Endodermal cell (in vitro differentiated cells): ENCODE measurements at regions not wholly inside any gene's neighbourhood (a gene's known extent, or its start where the extent isn't known, plus 50 kb on each side); places are given as distances from the start of the nearest gene placed in this dataset.

Source experiments
- DNase-seq: peaks from one replicate; pipeline ENCODE4 v3.0.0-alpha.2; 2017
- H3K27ac ChIP-seq: 2 replicates; pipeline ENCODE4 v1.5.1; 2013; ENCODE audit warnings: mild to moderate bottlenecking, low read depth, low read length, moderate library complexity
- H3K27me3 ChIP-seq: 2 replicates; pipeline ENCODE4 v1.6.1; 2013; ENCODE audit warnings: mild to moderate bottlenecking, low read length, moderate library complexity; ENCODE audit not compliant: insufficient read depth, control insufficient read depth, poor library complexity, severe bottlenecking
- H3K36me3 ChIP-seq: 2 replicates; pipeline ENCODE4 v1.7.0; 2013; ENCODE audit warnings: mild to moderate bottlenecking, low read length, moderate library complexity; ENCODE audit not compliant: control insufficient read depth, insufficient read depth
- H3K4me1 ChIP-seq: one replicate; pipeline ENCODE4 v1.7.0; 2013; ENCODE audit warnings: low read length; ENCODE audit not compliant: control insufficient read depth, insufficient read depth
- H3K4me3 ChIP-seq: 2 replicates; pipeline ENCODE4 v1.5.1; 2013; ENCODE audit warnings: mild to moderate bottlenecking, low read length, moderate library complexity
- H3K9ac ChIP-seq: 2 replicates; pipeline ENCODE4 v1.6.1; 2013; ENCODE audit warnings: mild to moderate bottlenecking, low read length, moderate library complexity; ENCODE audit not compliant: poor library complexity, severe bottlenecking; ENCODE audit errors: extremely low read depth
- H3K9me3 ChIP-seq: 2 replicates; pipeline ENCODE4 v1.6.1; 2013; ENCODE audit warnings: mild to moderate bottlenecking, low read length, moderate library complexity; ENCODE audit not compliant: control insufficient read depth
- H3K27ac Mint-ChIP-seq: 2 replicates; pipeline ENCODE4 v1.8.0; 2020; ENCODE audit warnings: mixed read lengths
- H3K27me3 Mint-ChIP-seq: 2 replicates; pipeline ENCODE4 v1.8.0; 2021; ENCODE audit warnings: mild to moderate bottlenecking, mixed read lengths; ENCODE audit not compliant: insufficient read depth
- H3K36me3 Mint-ChIP-seq: 2 replicates; pipeline ENCODE4 v1.8.0; 2020; ENCODE audit warnings: low read depth, mixed read lengths
- H3K4me1 Mint-ChIP-seq: 2 replicates; pipeline ENCODE4 v1.8.0; 2020; ENCODE audit warnings: mixed read lengths
- H3K4me3 Mint-ChIP-seq: 2 replicates; pipeline ENCODE4 v1.8.0; 2020; ENCODE audit warnings: mild to moderate bottlenecking, moderate library complexity, mixed read lengths
- H3K9me3 Mint-ChIP-seq: 2 replicates; pipeline ENCODE4 v1.8.0; 2020; ENCODE audit warnings: mild to moderate bottlenecking, mixed read lengths
- CTCF ChIP-seq: fragments of 200-600 bp; sonication (generic); conservative IDR thresholded peaks from 2 replicates; pipeline ENCODE4 v1.5.0; 2021; ENCODE audit warnings: antibody characterized with exemption, mild to moderate bottlenecking
- WGBS, 2 experiments: methylation state at CpG; one replicate each; pipeline versions ENCODE4 v1.1.5 to v1.1.7; 2013; ENCODE audit warnings: missing lambda C conversion rate in 2 of 2, mixed read lengths in 1 of 2; ENCODE audit not compliant: insufficient coverage in 1 of 2, insufficient read length in 1 of 2; 5-methylcytosine and 5-hydroxymethylcytosine counted together

DNA sequence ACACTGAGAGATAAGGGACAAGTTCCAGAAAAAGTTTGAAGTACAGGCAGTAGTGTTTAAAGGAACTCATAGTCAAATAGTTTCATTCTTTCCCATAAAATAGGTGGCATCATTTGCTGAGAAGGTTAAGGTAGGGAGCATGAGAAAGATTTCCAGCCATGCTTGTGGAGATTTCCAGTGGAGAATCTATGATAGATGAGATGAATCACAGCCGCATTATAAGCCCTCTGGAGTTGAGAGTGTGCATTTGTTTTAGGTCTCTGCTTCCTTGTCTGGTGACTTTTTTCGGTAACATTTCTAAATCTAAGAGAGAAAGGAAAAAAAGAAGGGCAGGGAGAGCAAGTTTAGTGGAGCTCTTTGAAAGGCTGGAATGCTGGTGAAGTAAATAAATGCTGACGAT lies 108.7 kb downstream of the DISP1 start:
- no peaks in the 10 kb centered on the region for H3K9me3 ChIP-seq
- no peak overlapping the region for H3K4me3 Mint-ChIP-seq
- no peak overlapping the region for H3K9ac ChIP-seq
- peaks cover 4% of the 10 kb centered on the region for H3K4me1 ChIP-seq
- H3K27me3 ChIP-seq, result no peaks in the 10 kb centered on the region
- H3K36me3 ChIP-seq, result no peaks in the 10 kb centered on the region
- H3K27me3 Mint-ChIP-seq, result no peaks in the 10 kb centered on the region
- no peak overlapping the region for H3K27ac Mint-ChIP-seq
- no peaks in the 10 kb centered on the region for H3K36me3 Mint-ChIP-seq
- 88 to 100% methylated on average over 3 of the region's 3 CpGs for WGBS, 2 experiments
- H3K4me1 Mint-ChIP-seq, result peaks cover 21% of the 10 kb centered on the region
- H3K27ac ChIP-seq, result no peak overlapping the region
- no peak for DNase-seq
- TF ChIP-seq CTCF, result no peak
- H3K9me3 Mint-ChIP-seq, result no peaks in the 10 kb centered on the region
- no peak overlapping the region for H3K4me3 ChIP-seq

GRCh38 chr1:222924136-222924706 lies 109.4 kb downstream of the DISP1 start:
- H3K9ac ChIP-seq, result no peak overlapping the region
- H3K4me3 ChIP-seq, result no peak overlapping the region
- H3K9me3 ChIP-seq, result no peaks in the 10 kb centered on the region
- H3K27ac Mint-ChIP-seq, result no peak overlapping the region
- peaks cover 4% of the 10 kb centered on the region for H3K4me1 ChIP-seq
- no peak for DNase-seq
- H3K27ac ChIP-seq, result no peak overlapping the region
- peaks cover 23% of the 10 kb centered on the region for H3K4me1 Mint-ChIP-seq
- no peaks in the 10 kb centered on the region for H3K27me3 Mint-ChIP-seq
- no peaks in the 10 kb centered on the region for H3K36me3 Mint-ChIP-seq
- H3K9me3 Mint-ChIP-seq, result no peaks in the 10 kb centered on the region
- no peaks in the 10 kb centered on the region for H3K27me3 ChIP-seq
- no peak for TF ChIP-seq CTCF
- H3K36me3 ChIP-seq, result no peaks in the 10 kb centered on the region
- no peak overlapping the region for H3K4me3 Mint-ChIP-seq

- no peaks in the 10 kb centered on the region for H3K36me3 ChIP-seq
- 78 to 82% methylated on average over 4 to 6 of the region's 6 CpGs for WGBS, 2 experiments
- H3K27ac ChIP-seq, result no peak overlapping the region
- Mint-ChIP-seq H3K9me3 (no peaks in the 10 kb centered on the region), H3K27me3 (no peaks in the 10 kb centered on the region), H3K27ac (no peak overlapping the region), H3K4me3 (no peak overlapping the region), H3K4me1 (peaks cover 33% of the 10 kb centered on the region), H3K36me3 (no peaks in the 10 kb centered on the region)
- H3K27me3 ChIP-seq, result no peaks in the 10 kb centered on the region
- no peak for TF ChIP-seq CTCF
- peaks cover 4% of the 10 kb centered on the region for H3K4me1 ChIP-seq
- H3K4me3 ChIP-seq, result no peak overlapping the region
- no peak overlapping the region for H3K9ac ChIP-seq
- no peaks in the 10 kb centered on the region for H3K9me3 ChIP-seq
- peak; percentile 48 for DNase-seq
Measured at GRCh38 chr1:222926566-222926965, 111.7 kb downstream of the DISP1 start.
